Islet of Langerhans (tissue), 1 donor: ENCODE measurements at regions not wholly inside any gene's neighbourhood (a gene's known extent, or its start where the extent isn't known, plus 50 kb on each side); places are given as distances from the start of the nearest gene placed in this dataset.

ENCODE experiments used
- FAIRE-seq: peaks from one replicate; lab custom pipeline; 2011; peaks lifted over from hg19 to GRCh38; lab: Jason Lieb, UNC

DNA sequence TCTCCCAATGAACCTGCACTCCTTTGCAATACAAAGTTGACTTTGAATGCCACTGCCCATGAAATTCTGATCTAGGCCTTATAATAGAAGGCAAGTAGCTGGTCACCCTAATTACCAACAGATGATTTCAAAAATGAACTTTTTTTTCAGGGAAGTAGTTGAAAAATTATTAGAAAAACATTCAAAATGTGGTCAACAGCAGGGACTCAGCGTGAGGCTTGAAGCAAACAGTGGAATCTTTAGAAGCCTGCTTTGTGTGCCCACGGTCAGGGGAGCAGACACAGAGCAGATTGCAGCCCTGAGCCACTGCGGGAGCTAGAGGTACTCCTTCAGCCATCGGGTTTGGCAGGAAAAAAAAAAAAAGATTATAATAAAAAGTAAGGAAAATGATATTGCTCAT, 87.1 kb upstream of the HEY2 start:
- FAIRE-seq: no peak

DNA sequence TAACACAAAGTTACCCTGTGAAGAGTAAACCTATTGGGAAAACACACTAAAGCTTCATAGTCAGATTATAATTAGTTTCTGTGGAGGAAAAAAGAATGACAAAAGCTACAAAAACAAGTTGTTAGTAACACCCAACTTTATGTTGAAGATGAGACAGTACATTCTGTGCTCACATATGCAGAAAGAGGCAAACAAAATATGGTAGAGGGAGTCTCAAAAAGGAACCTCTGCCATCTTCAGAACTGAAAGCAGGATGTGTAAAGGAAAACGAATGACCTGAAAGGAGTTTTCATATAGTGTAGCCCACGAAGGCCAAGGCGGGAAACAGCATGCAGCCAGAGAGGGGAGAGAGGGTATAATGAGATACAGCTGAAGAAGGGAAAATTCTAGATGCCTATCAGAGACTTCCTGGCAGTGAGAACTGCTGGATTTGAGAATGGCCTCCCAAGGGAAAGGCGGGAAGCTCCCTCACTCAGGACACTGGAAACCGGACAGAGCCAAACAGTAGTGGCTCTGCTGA, 84.1 kb upstream of the HEY2 start:
- FAIRE-seq: no peak

DNA sequence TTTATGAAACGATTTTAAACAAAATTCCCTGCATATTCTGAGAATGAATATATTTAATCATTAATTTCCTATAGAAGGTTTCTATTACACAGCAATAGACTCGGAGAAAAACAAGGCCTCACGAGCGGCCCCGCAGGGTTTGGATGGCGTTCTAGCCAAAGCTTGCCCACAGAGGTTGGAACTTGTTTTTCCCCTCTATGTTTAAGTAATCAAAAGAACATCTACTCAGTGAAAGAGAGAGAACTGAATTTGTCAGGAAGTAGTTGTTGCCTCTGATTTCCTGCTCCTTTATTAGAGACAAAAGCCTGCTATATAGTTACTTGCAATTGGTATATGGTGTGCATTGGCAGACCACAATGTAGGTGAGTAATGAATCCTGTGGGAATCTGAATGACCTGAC, 82.1 kb upstream of the HEY2 start:
- no peak for FAIRE-seq

DNA sequence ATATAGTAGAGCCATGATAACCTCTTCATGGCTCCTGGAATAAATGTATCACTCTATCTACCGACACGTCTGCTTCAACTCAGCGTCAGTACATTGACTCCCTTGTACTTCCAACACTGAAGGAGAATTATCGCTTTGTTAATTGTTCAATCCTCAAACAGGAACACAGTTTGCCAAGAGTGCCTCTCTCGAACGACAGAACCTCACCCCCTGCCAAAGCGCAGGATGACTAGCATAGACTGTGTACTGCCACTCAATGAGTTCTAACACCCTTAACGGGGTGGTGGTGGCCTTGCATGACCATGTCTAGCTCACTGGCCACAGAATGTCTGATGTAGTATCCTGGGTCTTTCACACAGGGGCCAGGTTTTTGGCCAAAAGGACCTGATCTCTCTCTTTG, 81.4 kb upstream of the HEY2 start:
- no peak for FAIRE-seq

DNA sequence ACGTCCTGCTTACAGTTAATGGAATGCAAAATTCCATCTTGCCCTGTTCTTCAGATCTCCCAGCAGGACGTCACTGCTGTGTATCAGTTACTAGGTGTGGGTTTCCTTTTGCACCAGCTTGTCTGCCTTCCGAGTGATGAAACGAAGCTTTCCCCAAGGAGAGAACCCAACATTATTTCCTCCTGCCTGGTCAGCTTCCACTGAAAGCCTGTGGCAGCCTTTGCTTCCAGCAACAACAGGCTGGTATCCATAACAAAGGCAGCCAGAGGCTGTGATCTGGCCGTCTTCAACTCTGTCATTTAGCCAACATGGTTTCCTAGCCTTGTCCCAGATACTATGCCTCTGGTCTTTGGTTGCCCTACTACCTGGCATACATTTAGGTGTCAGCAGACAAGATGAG, 78.9 kb upstream of the HEY2 start:
- no peak for FAIRE-seq

DNA sequence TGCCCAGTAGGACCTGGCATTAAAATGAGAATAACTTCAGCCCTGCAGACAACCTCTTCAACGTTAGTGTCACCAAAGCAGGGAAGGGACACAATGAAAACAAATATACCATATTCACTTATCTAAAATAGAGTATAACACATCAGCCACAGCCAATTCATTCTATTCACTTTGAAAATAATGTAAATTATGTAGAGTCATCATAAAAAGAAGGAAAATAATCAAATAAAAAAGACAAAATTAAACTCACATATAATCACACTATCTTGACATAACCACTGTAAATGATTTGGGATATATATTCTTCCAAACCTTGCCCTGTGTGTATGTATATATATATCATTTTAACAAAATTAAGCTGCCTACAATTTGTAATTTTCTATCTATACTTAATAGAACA, 78.1 kb upstream of the HEY2 start:
- no peak for FAIRE-seq

DNA sequence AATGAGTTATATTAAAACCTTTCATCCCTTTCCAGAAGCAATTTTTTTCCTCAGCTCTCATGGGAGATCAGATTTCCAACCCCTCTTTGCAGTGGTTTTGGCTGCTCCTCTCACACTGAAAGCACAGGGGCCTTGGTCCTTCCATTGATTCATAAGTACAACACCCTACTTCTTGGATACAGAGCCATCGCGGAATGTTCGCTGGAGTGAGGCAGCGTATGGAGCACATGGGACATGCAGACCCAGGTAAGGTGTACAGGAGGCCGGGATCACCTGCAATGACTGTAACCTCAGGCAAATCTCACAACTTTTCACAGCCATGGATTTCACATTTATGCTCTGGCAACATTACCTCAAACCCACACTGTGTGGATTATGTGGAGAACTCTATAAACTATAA, 75.2 kb upstream of the HEY2 start:
- FAIRE-seq: no peak

DNA sequence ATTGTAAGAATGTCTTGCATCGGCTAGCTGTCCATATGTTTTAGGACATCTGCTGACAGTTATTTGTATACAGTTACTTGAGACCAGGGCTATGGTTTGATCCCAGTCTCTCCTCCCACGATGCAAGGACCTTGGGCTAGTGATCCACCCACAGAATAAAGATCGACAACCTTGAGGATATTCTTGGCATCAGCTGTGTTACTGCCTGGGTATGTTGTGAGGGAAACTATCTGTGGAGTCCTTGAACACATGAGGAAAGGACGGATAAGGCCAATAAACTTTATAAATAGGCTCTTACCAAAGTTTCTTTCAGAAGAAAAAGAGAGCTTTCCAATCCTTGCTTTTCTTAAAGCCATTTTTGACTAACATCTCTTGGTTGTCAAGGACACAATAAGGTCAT, 70.8 kb upstream of the HEY2 start:
- no peak for FAIRE-seq

DNA sequence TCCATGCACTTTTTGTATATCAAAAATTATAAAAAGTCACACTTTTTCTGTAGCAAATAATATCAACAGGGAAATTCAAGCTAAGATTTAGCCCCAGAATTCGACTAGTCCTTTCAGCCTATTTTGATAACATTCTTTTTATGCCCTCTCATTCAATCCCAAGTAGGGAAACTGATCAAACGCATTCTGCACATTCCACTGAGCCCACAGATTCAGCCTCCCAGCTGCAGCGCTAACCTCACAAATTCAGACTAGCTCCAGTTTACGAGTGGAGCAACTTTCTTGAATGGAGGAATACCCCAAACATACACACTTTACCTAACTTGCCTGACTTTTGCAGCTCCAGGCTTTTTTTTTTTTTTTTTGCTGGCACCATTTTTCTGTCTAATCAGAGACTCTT, 70.3 kb upstream of the HEY2 start:
- no peak for FAIRE-seq

DNA sequence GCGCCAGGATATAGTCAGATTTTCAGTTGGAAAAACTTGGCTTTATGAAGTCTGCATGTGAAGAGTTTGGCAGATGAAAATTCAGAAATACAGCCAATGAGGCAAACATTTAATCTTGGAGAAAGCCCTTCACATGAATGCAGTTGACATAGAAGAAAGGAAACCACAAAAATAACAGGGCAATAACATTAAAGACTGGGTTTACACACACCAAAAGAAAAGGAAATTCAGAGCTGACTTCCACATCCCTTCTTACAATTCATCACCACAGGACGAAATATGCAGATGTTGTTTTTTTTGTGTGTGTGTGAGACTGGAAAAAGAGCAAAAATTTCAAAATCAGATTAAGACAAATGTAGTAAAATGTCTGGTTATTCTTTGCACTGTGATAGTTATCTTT, 69.8 kb upstream of the HEY2 start:
- no peak for FAIRE-seq

DNA sequence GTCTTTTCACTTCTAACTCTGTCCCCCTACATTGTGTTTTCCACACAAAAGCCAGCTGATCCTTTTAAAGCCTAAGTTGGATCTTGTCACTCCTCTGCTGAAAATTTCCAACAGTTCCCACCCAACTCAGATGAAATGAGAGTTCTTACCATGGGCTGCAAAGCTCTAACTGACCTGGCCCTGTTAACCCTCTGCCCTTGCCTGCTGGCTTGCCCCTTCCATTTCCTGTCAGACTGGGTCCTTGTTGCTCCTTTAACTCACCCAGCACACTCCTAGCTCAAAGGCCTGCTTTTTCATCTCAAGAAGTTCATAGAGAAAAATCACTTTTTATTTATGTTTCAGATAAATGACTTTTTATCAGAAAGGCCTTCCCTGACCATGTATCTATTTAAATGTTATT, 66.5 kb upstream of the HEY2 start:
- no peak for FAIRE-seq

DNA sequence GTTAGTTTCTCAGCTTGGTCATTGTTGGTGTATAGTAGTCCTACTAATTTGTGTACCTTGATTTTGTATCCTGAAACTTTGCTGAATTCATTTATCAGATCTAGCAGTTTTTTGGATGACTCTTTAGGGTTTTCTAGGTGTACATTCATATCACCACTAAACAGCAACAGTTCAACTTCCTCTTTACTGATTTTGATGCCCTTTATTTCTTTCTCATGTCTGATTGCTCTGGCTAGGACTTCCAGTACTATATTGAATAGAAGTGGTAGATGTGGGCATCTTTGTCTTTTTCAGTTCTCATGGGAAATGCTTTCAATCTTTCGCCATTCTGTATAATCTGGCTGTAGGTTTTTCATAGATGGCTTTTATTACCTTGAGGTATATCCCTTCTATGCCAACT, 61.3 kb upstream of the HEY2 start:
- FAIRE-seq: no peak

DNA sequence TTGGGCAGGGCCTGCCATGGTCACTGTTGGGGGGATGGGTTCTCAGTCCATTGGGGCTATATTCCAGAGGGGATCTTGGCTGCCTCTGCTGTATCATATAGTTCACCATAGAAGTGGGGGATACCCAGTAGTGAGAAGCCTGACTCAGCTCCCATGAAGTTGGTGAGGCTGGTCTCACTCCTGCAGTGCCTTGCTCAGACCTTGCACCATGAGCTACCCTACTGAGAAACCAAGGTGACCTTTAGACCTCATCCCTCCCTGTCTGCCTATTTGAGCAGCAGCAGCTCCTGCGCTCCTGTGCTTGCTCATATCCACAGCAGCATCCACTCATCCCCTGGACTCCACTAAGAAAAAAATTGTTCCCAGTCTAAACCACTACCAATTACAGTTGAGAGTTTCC, 56.0 kb upstream of the HEY2 start:
- no peak for FAIRE-seq

DNA sequence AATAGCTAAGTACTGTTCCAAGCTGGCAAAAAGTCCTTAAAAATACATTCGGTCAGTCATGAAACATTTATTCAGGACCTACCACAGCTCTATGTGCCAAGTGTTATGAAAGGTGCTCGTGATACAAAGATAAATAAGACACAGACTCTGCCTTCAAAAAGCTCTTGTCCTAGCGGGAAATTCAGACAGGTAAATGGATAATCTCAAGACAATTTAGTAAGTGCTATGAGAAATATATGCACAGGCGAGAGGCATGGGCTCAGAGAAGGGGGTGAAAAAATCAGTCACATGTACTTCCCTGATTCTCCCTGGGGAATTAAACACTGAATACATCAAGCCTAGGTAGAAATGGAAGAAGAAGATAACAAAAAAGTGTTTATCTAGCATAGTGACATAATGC, 49.8 kb upstream of the HEY2 start:
- FAIRE-seq: no peak
